ENCODE measurements at regions not wholly inside any gene's neighbourhood (a gene's known extent, or its start where the extent isn't known, plus 50 kb on each side); places are given as distances from the start of the nearest gene placed in this dataset.

- TF ChIP-seq REST (IDR thresholded peaks at IDR 0.05; ENCODE audit: insufficient replicate concordance, low read depth) (no peak), GABPA (IDR thresholded peaks at IDR 0.05; ENCODE audit: low read depth) (no peak), SPI1 (IDR thresholded peaks at IDR 0.05; ENCODE audit: borderline replicate concordance, low read depth) (no peak), POLR2AphosphoS5 (IDR thresholded peaks at IDR 0.05; ENCODE audit: low read depth) (no peak)
- TF ChIP-seq, protein P1, sequence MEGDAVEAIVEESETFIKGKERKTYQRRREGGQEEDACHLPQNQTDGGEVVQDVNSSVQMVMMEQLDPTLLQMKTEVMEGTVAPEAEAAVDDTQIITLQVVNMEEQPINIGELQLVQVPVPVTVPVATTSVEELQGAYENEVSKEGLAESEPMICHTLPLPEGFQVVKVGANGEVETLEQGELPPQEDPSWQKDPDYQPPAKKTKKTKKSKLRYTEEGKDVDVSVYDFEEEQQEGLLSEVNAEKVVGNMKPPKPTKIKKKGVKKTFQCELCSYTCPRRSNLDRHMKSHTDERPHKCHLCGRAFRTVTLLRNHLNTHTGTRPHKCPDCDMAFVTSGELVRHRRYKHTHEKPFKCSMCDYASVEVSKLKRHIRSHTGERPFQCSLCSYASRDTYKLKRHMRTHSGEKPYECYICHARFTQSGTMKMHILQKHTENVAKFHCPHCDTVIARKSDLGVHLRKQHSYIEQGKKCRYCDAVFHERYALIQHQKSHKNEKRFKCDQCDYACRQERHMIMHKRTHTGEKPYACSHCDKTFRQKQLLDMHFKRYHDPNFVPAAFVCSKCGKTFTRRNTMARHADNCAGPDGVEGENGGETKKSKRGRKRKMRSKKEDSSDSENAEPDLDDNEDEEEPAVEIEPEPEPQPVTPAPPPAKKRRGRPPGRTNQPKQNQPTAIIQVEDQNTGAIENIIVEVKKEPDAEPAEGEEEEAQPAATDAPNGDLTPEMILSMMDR (IDR thresholded peaks at IDR 0.05; ENCODE audit: insufficient read depth, low read length), result no peak
These were observed 1030.3 kb upstream of the ADGRL4 start for GRCh38 chr1:80036690-80037432.

GRCh38 chr1:80023358-80023757 is 1016.8 kb upstream of the ADGRL4 start:
- DNase-seq (ENCODE audit: low read depth in 1 of 2, low spot score in 1 of 2), result no peak
- Histone ChIP-seq H3K4me3 (replicated peaks; ENCODE audit: insufficient read depth, low read length) (no peak overlapping the region), H3K27ac (replicated peaks) (no peak overlapping the region), H3K27me3 (ENCODE audit: insufficient read depth, poor library complexity, severe bottlenecking) (no peaks in the 10 kb centered on the region)
- TF ChIP-seq, protein P1 (IDR thresholded peaks at IDR 0.05; ENCODE audit: insufficient read depth, low read length), result no peak
- no peak for TF ChIP-seq GABPA (IDR thresholded peaks at IDR 0.05; ENCODE audit: low read depth)
- TF ChIP-seq SPI1 (IDR thresholded peaks at IDR 0.05; ENCODE audit: borderline replicate concordance, low read depth), result no peak
- no peak for TF ChIP-seq REST (IDR thresholded peaks at IDR 0.05; ENCODE audit: insufficient replicate concordance, low read depth)
- no peak for TF ChIP-seq POLR2AphosphoS5 (IDR thresholded peaks at IDR 0.05; ENCODE audit: low read depth)

More at GRCh38 chr1:80036690-80037432, 1030.3 kb upstream of the ADGRL4 start:
- no peak for DNase-seq (ENCODE audit: low read depth in 1 of 2, low spot score in 1 of 2)
- no peak overlapping the region for H3K4me3 ChIP-seq (replicated peaks; ENCODE audit: insufficient read depth, low read length)
- H3K27me3 ChIP-seq (ENCODE audit: insufficient read depth, poor library complexity, severe bottlenecking), result no peaks in the 10 kb centered on the region
- no peak overlapping the region for H3K27ac ChIP-seq (replicated peaks)

- no peak overlapping the region for H3K27ac ChIP-seq (replicated peaks)
- no peak overlapping the region for H3K4me3 ChIP-seq (replicated peaks; ENCODE audit: insufficient read depth, low read length)
- DNase-seq (ENCODE audit: low read depth in 1 of 2, low spot score in 1 of 2), result no peak
- H3K27me3 ChIP-seq (ENCODE audit: insufficient read depth, poor library complexity, severe bottlenecking), result no peaks in the 10 kb centered on the region
- no peak for TF ChIP-seq REST (IDR thresholded peaks at IDR 0.05; ENCODE audit: insufficient replicate concordance, low read depth)
- TF ChIP-seq POLR2AphosphoS5 (IDR thresholded peaks at IDR 0.05; ENCODE audit: low read depth), result no peak
- TF ChIP-seq SPI1 (IDR thresholded peaks at IDR 0.05; ENCODE audit: borderline replicate concordance, low read depth), result no peak
- TF ChIP-seq, protein P1 (IDR thresholded peaks at IDR 0.05; ENCODE audit: insufficient read depth, low read length), result no peak
- TF ChIP-seq GABPA (IDR thresholded peaks at IDR 0.05; ENCODE audit: low read depth), result no peak
These were observed 1015.4 kb upstream of the ADGRL4 start for GRCh38 chr1:80021891-80022290.
